GM18507 (cell line): ENCODE measurements at regions not wholly inside any gene's neighbourhood (a gene's known extent, or its start where the extent isn't known, plus 50 kb on each side); places are given as distances from the start of the nearest gene placed in this dataset.

Source experiments
- DNase-seq: peaks from one replicate; pipeline ENCODE4 v3.0.0; 2011; ENCODE audit warnings: low read depth; ENCODE audit not compliant: insufficient read length; ENCODE audit errors: extremely low spot score
- FAIRE-seq: peaks from 2 replicates; lab custom pipeline; 2011; peaks lifted over from hg19 to GRCh38; lab: Jason Lieb, UNC

DNA sequence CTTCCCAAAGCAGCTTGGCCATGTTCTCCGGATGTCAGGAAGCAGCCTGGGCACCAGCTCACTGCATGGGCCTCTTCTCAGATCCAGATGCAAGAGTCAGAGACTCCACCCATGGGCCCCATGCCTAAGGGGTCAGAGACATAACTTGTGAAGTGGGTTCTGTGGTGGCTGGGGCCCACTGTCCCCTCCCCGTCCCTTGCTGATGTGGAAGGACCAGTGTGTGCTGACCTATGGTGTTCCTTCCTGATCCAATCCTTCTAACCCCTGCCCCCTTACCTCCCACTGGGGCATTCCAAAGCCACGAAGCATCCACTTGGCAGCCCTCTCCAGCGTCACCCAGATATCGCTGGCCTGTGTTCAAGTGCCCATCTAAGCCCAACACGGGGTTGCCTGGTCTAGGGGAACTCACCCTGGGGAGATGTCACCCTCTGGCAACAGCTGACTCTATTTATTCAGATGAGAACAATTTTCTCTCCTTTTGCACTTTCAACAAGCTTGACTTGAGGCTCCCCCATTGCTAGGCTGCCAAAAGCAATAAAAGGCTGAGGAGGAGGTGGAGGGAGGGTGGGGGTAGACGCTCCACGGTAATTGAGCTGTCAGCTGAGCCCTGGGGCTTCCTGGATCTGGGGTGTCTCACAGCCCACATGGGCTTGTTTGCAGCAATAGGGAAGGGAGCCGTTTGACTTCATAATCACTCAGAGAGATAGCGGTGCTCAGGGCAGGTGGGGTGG is 158.5 kb downstream of the ADAMTS15 start:
- FAIRE-seq (no peak), DNase-seq (no peak)

DNA sequence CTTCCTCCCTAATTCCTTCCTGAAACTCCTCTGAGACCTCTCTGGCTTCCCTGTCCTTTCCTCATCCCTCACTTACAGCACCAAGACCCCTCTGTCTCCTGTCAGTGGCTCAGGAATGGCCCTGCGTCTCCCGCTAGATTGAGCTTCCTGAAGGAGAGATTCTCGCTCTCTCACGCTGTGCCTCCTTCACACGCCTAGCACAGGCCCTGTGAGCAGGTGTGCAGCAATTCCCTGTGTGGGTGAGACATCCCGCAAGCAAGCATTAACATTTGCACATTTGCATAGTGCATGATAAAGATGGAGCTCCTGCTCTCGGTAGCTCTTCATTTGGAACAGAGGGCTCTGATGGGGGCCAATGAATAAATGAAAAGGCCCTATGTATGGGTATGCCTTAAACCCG is 159.8 kb downstream of the ADAMTS15 start:
- DNase-seq (no peak), FAIRE-seq (no peak)

DNA sequence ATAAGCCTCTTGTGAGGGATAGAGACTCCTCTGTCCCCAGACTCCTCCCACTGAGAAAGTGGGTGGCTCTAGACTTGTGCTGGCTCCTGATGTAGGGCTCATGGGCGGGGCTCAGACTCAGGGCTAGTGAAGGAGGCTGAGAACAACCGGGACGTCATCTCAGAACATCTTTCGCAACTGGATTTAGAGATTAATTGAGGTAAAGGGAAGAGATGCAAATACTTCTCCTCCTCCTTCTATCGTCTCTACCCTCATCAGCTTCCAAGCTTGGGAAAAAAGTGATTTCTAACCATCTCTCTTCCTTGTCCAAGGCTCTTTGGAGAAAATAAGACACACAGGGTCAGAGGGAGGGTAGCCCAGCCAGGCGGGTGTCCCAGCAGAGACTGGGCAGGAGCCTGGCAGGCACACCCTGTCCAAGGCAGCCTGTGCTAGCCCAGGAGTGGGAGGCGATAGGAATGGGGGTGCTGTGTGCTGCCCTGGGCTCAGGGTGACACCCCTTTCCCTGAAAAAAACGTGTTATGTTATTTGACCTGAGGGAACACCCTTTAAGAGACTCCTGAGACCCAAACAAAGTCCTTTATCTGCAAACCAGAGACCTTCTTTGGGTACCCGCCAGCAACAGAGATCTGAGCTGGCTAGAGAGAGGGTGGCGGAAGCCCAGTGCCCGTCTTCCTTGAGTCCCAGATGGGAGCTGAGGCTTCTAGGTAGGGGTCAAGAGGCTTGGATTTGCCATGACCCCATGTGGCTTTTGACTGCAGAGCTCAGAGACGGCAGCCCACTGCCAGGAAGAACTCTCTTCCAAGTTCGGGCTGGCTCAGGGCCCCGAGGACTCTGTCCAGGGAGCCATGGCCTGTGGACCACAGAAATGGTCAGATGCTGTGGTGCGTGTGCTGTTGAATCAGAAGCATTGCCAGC is 160.9 kb downstream of the ADAMTS15 start:
- DNase-seq = no peak
- no peak for FAIRE-seq

DNA sequence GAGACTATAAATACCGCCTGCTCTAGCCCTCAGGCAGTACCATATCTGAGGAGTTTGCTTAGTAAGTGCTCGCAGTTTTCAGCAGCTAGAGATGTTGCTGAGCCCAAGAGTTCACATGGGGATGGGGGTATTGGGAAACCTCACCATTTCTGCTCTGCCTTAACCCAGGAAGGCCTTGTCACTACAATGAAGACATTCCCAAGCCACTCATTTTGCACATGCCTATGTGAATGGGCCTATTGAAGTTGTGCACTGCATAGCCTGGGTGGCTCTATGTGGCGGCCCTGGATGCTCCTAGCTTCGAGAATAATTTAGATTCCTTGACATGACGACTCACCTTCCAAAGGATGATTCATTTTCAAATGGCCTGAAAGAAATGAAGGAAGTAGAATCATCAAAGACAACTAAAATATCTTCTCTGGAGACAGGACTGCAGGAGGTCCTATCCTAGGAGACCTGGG is 163.4 kb downstream of the ADAMTS15 start:
- no peak for DNase-seq
- FAIRE-seq = no peak

DNA sequence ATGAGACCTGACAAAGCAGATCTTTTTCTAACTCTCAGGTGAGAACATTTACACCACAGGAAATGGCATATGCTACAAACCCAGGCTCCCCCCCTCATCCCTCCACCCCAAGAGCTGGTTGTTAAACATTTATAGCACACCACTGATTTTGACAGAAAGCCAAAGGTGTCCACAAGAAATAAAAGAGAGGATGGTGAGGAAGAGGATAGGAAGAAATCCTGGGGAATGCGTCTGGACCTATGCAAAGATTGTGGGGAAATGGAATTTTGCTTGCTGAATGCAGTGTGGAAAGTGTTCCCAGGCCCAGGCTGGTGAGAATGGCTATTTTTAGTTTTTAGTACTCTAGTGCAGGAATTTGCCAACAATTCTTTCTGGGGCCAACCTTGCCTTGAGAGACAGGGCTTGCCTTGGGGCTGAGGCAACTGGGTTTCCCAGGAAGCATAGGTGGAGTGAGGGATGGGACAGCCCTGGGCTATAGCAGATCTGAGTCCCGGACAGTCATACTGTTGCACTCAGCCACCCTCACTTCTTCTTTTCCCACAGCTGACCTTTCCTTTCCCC is 163.9 kb downstream of the ADAMTS15 start:
- no peak for DNase-seq
- FAIRE-seq = no peak

DNA sequence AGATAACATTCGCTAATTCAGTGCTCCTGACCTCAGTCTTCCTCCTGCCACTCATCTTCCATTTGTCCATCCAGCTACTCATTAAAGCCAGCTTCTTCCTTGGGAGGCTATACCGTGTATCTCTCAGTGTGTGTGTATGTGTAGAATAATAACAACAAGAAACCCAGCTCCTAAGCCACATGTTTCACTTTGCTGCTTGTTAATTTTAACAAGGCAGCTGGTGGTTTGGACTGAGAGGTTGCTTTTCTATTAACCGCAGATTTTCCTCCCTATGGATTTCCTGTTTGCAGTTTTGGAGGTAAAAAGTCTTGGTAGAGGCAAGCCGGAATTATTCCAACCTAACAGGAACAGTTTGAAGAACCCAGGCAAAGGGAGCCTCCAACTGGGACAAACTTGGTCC is 165.0 kb downstream of the ADAMTS15 start:
- FAIRE-seq (no peak), DNase-seq (no peak)

DNA sequence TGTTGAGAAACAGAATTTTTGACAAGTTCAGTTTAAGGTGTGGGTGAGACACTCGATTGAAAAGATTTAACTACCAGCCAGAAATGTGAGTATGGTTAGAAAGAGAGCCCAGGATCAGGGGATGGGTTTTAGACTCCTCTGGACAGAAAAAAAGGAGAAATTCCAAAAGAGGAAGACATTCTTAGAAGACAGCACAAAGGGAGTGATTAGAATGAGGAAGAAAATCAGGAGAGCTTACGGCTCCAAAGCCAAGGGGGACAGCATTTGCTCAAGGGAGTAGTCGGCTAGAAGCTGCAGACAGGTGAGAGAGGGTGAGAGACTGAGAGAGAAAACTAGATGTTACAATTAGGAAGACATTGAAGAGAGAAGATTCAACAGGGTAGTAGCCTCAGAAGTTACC is 166.1 kb downstream of the ADAMTS15 start:
- FAIRE-seq (no peak), DNase-seq (no peak)

DNA sequence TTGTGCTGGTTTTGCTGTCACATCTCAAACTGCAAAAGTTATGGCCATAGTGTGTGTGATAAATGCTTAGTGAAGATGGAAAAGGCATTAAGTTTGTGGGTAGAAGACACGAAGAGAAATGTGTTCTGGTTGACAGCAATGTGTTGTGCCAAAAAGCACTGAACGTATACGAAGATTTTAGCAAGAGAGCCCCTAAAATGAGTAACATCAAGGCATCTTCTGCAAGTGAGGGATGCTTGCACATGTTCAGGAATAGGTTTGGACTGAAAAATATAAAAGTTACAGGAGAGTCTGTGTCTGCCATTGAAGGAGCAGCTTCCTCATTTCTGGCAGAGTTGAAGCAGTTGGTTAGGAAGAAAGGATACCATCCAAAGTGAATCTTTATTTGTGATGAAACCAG is 167.1 kb downstream of the ADAMTS15 start:
- DNase-seq = no peak
- no peak for FAIRE-seq

DNA sequence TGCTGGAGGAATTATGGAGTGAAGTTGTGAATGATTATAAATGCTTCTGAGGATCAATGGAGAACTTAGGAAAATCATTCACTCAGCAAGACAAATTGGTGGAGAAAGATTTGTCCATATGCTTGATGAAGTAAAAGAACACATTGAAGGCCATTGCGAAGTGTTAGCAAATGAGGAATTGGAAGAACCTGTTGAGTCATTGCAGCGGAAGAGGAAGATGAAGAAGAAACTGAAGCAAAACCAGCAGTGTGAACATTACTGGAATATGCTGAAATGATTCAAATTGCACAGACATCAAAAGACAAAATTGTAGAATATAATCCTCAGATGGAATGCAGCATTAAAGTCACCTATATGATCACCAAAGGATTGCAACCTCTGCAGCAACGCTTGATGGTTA is 168.1 kb downstream of the ADAMTS15 start:
- FAIRE-seq = no peak
- DNase-seq = no peak

DNA sequence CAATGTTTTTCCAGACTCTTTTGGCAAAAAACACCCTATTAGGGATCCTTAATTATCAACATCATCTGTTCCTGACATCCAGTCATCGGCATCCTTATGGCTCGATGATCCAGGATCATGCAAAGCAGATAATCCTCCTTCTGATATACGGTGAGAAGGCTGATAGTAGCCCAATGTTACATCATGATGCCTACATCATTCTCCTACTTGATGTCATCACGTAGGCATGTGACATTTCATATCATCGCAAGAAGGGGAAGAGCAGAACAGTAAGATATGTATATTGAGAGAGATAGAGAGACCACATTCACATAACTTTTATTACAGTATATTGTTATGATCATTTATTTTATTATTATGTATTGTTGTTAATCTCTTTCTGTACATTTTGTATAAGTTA is 168.6 kb downstream of the ADAMTS15 start:
- FAIRE-seq = no peak
- no peak for DNase-seq

DNA sequence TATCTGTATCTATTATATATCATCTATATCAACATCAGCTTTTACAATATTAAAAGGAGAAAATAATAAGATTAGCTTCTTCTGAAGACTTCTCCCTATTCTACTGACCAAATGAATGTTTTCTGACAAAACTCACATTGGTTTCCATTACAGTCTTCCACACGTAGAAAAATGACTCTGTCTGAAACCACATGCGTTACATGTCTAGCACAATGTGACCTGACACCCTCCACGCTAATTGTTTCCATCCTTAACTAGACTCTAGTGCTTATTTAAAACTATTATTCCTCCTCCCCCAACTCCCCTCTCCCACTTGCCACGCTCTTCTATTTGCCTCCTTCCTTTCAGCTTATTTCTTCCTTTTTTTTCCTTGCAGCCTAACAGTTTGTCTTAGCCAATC is 172.1 kb downstream of the ADAMTS15 start:
- DNase-seq (no peak), FAIRE-seq (no peak)

DNA sequence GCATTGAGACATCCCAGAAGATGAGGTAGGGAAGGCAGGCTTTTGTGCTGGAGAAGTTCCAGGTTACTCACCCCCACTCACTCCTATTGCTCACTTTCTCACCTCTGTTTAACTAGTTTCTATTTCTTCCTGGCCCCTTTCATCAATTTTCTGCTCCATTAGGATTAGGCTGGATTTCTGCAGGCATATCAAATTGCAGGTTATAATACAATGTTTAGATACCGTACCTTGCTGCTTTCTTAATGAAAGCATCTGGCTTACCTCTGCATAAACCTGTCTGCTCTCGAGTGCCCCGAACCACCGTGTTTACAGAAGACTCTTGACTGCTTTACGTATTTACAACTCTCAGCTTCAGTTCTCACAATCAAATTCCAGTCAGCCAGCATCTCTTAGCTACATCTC is 173.7 kb downstream of the ADAMTS15 start:
- DNase-seq (no peak), FAIRE-seq (no peak)

DNA sequence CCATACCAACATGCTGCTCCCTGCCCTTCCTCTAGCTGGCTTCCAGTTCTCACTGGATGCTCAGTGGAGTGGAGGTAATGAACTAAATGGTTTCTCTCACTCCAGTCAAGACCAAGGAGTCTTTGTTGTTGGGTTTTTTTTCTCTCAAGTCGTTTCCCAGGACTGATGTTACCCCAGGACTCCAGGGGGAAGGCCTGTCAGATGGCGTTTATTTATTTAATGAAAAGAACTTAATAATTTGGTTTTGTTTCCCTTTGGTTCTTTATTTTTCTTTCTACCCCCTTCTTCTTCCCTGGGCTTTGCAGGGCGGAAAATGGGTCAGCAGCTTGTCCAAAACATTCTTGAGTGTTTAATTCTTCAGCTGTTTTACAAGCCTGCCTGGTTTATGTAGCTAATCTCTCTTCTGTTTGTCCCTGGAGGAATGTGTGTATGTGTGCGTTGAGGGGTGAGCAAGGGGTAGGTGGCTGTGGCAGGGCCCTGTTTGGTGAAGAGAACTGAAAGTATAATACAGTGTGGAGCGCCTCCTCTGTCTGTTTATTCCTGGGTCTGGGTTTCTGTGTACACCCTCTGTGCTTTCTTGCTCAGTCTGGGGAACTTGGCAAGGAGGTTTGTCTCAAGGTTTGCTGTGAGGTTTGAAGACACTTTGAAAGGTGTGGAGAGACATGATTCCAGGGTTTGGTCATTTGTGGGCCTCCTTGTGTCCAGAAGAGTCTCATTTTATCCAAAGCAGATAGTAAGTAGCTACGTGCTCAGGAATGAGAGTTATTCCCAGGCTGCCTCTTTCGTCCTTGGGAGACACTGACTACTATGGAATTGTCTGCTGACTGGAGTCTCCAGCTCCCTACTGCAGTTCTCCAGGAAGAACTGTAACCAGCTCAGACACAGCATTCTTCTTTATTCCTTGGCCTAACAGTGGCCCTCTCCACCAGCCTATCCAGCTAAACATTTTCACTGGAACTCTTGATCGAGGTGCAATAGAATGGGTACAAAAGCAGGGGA is 175.5 kb downstream of the ADAMTS15 start:
- DNase-seq (no peak), FAIRE-seq (no peak)

DNA sequence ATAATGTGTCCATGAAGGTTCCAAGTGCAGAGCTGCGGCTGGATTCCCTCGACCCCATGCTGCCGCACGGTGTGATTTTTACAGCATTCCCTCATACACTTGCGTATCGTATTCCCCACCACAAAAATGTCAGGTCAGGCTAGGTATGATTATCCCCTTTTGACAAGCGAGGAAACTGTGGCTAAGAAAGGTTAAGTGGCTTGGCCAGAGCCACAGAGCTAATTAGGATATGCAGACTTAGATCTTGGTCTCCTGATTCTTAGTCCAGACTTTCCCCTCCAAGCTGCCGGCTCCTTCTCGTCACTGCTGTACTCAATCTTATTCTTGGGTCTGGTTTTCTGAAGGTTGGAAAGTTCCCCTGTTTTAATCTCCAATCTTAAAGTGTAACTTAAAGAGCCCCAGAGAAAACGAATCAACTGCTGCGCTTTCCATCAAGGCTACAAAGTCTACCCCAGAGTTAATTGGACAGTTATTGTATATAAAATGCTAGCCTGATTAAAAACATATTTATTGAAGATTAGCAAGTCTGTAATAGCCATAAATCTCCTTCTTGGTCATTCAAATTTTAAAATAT is 176.6 kb downstream of the ADAMTS15 start:
- FAIRE-seq = no peak
- no peak for DNase-seq

DNA sequence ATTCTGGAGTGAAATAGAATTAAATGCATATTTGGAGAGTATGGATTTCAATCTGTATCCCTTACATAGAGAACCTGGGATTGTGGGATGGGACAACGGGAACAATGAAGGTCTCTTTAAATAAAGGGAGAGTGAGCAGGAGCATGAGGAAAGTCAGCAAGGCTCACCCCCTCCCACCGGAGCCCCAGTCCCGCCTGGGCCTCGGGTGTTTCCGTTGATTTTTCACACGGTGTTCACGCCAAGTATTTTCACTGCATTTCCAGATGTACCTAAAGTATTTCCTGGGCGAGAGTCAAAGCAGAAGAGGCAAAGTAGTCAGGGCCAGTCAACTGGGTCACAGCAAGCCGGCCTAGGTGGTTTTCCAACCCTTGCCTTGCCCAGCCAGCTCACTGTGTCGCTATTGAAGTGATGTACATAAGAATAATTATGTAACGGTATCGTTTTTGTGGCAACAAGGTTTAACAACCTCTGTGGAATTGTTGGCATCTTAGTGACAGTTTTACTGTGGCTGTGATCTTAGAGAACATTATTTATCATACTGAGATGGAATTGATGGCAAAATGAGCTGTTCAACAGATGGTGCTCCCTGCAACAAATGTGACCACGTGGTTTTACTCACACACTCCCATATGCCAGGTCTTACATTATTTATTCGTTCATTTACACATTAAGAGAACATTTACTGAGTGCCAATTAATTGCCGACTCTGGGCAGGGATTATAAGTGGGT is 177.3 kb downstream of the ADAMTS15 start:
- DNase-seq (no peak), FAIRE-seq (no peak)

DNA sequence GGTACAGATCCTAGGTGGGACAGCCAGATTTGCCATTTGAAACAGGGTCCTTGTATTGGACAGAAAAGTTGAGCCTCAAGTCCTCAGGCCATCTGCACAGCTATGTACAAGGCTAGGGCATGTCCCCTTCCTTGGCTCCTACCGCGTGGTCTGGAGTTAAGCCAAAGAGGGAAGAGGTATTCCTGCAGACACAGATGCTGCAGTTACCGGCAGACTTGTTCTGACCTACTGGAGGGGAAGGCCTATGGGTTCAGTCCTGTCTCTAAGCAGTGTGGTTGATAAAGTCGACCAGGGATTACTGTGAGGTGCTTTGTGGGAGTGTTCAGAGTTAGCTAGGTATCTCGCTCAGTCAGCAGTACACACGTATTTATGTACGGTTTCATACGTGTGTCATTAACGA is 180.6 kb downstream of the ADAMTS15 start:
- DNase-seq = no peak

DNA sequence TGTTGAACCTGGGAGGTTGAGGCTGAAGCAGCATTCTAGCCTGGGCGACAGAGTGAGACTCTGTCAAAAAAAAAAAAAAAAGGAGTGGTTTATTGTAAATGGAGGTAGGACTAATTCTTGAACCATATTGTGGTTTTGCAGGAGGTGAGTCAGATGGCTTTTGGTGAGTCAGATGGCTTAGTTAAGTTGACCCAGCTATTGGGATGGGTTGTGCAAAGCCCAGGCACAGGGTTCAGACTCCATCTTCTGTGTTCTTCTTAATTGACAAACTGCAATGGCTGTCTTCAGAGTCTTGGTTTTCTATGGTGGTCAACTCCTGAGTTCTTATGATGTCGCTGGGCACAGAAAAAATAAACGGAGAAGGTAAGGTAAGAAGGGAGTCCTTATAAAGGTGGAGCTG is 182.7 kb downstream of the ADAMTS15 start:
- no peak for FAIRE-seq
- no peak for DNase-seq

More for the DNA sequence above, 180.6 kb downstream of the ADAMTS15 start:
- FAIRE-seq = no peak

DNA sequence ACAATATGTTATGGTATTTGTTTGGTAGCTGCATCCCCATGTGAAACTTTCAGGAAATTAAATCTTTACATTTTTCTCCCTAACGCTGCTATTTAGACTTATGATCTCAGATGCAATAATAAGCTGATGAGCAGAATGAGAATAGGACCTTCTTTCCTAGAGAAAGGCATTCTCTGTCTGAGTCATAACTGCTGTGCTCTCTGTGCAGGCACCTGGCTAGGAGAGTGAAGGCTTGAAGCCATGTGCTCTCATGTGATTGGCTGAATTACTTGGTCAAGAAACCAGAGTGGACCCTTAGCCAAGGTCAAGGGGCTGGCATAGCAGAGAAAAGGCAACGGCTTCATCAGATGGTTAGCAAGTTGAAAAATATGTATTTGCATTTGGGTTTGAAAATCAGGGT is 185.0 kb downstream of the ADAMTS15 start:
- FAIRE-seq = no peak

More for the DNA sequence above, 185.0 kb downstream of the ADAMTS15 start:
- DNase-seq = no peak
